ENCODE measurements at regions not wholly inside any gene's neighbourhood (a gene's known extent, or its start where the extent isn't known, plus 50 kb on each side); places are given as distances from the start of the nearest gene placed in this dataset.

DNA sequence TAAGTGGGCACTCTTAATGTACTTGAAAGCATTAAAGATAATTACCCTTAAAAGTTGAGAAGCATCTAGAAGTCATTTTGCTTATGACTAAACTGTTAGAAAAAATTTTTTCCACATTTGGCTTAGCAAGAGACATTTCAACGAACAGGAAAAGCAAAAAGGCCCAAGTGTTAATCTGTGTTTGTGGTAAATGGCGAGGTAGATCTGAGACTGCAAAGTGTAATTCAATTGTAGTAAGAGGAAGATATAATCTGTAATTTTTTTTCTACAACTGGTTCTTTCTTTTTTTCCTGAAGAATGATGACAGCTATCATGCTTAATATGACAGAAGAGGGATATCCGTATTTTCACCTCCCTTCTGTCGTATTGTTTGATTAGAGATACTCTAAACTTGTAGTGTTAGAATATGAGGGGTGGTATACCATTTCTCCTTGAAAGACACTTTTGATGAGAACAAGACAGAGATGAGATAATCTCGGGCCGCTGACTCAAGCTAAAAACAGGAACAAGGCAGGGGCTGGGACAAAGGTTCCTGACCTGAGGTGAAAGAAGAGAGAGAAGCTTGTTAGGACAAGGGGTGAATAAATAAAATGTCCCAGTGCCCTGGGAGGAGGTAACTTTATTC, 459.3 kb upstream of the ZNF608 start:
- intact Hi-C loops (cut with DNase I), result no loop called here
- ATAC-seq, result no peak
- no peak for TF ChIP-seq CTCF (IDR thresholded peaks at IDR 0.05)
- Histone ChIP-seq H3K9me3 (no peaks in the 10 kb centered on the region), H3K4me3 (no peak overlapping the region), H3K36me3 (no peaks in the 10 kb centered on the region), H3K4me1 (no peaks in the 10 kb centered on the region), H3K27me3 (ENCODE audit: low read depth) (no peaks in the 10 kb centered on the region), H3K27ac (no peak overlapping the region)
- DNase-seq, result no peak

GRCh38 chr5:125207856-125208255, 461.4 kb upstream of the ZNF608 start:
- no peak for ATAC-seq

DNA sequence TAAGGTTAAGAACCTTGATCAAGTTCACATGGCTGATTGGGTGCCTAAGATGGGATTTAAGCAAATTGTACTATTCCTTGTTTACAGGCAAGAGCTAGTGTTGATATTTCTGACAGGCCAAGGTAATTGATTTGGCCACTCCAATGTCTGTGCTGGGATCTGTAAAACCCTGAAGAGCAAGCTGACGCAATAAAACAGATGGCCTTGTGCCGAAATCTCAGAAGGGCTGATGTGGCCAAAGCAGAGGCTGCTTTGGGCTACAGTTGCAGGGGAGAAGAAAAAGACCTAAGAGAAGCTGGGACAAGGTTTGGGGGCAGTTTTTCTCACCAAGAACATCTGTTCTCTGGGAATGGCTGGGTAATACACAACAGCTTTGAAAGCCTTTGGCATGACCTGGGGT, 463.2 kb upstream of the ZNF608 start:
- Histone ChIP-seq H3K27ac (no peak overlapping the region), H3K9me3 (no peaks in the 10 kb centered on the region), H3K36me3 (no peaks in the 10 kb centered on the region), H3K27me3 (ENCODE audit: low read depth) (no peaks in the 10 kb centered on the region), H3K4me3 (no peak overlapping the region), H3K4me1 (no peaks in the 10 kb centered on the region)
- no peak for DNase-seq
- intact Hi-C loops (cut with DNase I), result no loop called here
- no peak for TF ChIP-seq CTCF (IDR thresholded peaks at IDR 0.05)
- ATAC-seq, result no peak

More at GRCh38 chr5:125207856-125208255, 461.4 kb upstream of the ZNF608 start:
- no peak overlapping the region for H3K27ac ChIP-seq
- H3K36me3 ChIP-seq, result no peaks in the 10 kb centered on the region
- no peak for DNase-seq
- H3K4me3 ChIP-seq, result no peak overlapping the region
- intact Hi-C loops (cut with DNase I), result no loop called here
- H3K4me1 ChIP-seq, result no peaks in the 10 kb centered on the region
- no peaks in the 10 kb centered on the region for H3K9me3 ChIP-seq
- no peaks in the 10 kb centered on the region for H3K27me3 ChIP-seq (ENCODE audit: low read depth)
- no peak for TF ChIP-seq CTCF (IDR thresholded peaks at IDR 0.05)

DNA sequence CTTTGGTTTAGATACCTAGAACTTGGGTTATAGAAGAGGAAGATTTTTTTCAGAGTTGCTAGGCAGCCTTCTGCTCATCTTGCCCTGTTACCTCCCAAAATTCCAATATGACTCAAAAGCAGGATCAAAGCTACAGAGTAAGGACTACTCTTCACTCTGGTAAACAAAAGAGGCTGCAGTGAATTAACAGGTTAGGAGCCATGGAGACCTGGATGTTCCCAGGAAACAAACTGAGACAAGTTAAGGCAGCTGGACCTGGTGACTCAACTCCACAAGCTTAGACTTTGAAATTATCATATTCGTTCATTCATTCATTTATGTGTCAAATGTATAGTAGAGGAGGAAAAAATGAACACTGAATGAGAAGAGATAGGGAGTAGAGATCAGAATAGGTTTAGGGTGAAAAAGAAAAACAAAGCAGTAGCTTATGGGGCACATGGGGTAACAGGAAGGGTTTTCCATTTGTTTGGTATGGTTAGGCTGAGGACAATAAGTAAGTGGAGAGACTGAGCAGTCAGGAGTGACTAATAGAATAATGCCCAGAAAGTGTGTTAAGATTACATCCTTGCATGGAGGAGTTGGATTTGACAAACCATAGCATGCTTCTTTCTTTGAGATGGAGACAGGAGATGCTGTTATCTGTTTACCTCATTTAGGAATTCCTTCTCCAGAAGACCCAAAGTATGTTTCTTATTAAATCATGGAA, 464.0 kb upstream of the ZNF608 start:
- no peak overlapping the region for H3K4me3 ChIP-seq
- no peaks in the 10 kb centered on the region for H3K9me3 ChIP-seq
- ATAC-seq (no peak), DNase-seq (no peak)
- H3K27ac ChIP-seq, result no peak overlapping the region
- H3K36me3 ChIP-seq, result no peaks in the 10 kb centered on the region
- intact Hi-C loops (cut with DNase I), result no loop called here
- no peaks in the 10 kb centered on the region for H3K27me3 ChIP-seq (ENCODE audit: low read depth)
- H3K4me1 ChIP-seq, result no peaks in the 10 kb centered on the region
- no peak for TF ChIP-seq CTCF (IDR thresholded peaks at IDR 0.05)

- intact Hi-C loops (cut with DNase I), result no loop called here
- H3K27ac ChIP-seq, result no peak overlapping the region
- no peaks in the 10 kb centered on the region for H3K36me3 ChIP-seq
- TF ChIP-seq CTCF (IDR thresholded peaks at IDR 0.05), result no peak
- H3K4me1 ChIP-seq, result no peaks in the 10 kb centered on the region
- no peaks in the 10 kb centered on the region for H3K9me3 ChIP-seq
- ATAC-seq (no peak), DNase-seq (no peak)
- H3K4me3 ChIP-seq, result no peak overlapping the region
- no peaks in the 10 kb centered on the region for H3K27me3 ChIP-seq (ENCODE audit: low read depth)
Observed at GRCh38 chr5:125214080-125214479, 467.6 kb upstream of the ZNF608 start.
